ENCODE measurements at regions not wholly inside any gene's neighbourhood (a gene's known extent, or its start where the extent isn't known, plus 50 kb on each side); places are given as distances from the start of the nearest gene placed in this dataset.
"Not testable (repeated sequence)": the region's sequence is repeated elsewhere in the genome, so short reads cannot be mapped to it uniquely, and the experiment has no call there.

DNA sequence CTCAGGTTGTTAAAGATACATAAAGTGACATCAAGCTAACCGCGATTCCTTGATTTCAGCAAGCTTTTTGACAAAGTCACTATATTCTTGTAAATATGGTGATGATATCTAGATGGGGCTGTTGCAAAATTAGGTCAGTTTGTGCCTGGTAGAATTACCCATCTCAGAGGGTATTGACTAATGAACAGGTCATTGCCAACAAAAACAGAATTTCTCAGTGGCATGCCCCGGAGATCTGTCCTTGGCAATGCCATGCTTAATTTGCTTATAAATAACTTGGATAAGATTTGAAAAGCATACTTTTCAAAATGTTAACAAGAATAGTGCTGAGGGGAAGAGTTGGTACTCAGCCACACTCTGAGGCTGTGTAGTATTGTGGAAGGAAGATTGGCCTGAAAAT lies 783.3 kb upstream of the SEMA6A start:
- DNase-seq: no peak

DNA sequence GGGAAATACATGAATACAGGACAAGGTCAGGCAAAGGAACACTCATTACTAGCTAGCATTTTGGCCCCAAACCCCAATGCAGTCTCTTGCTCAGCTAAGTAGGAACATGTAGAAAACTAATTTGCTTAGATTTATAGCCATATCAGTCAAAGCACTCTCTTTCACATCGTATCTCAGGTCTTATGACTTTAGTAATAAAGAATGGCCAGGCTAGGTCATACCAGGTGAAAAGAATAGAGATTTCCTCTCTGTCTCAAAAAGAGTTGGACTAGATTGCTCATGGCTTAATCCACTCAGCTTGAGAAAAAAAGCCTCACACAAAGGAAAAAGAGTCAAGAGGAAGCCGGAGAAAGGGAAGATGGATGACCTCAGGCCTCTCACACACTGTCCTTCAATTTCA lies 772.7 kb upstream of the SEMA6A start:
- DNase-seq: no peak

DNA sequence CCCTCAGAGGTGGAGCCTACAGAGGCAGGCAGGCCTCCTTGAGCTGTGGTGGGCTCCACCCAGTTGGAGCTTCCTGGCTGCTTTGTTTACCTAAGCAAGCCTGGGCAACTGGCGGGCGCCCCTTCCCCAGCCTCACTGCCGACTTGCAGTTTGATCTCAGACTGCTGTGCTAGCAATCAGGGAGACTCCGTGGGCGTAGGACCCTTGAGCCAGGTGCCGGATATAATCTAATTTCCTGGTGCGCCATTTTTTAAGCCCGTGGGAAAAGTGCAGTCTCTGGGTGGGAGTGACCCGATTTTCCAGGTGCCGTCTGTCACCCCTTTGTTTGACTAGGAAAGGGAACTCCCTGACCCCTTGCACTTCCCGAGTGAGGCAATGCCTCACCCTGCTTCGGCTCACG lies 769.1 kb upstream of the SEMA6A start:
- not testable (repeated sequence) for DNase-seq

DNA sequence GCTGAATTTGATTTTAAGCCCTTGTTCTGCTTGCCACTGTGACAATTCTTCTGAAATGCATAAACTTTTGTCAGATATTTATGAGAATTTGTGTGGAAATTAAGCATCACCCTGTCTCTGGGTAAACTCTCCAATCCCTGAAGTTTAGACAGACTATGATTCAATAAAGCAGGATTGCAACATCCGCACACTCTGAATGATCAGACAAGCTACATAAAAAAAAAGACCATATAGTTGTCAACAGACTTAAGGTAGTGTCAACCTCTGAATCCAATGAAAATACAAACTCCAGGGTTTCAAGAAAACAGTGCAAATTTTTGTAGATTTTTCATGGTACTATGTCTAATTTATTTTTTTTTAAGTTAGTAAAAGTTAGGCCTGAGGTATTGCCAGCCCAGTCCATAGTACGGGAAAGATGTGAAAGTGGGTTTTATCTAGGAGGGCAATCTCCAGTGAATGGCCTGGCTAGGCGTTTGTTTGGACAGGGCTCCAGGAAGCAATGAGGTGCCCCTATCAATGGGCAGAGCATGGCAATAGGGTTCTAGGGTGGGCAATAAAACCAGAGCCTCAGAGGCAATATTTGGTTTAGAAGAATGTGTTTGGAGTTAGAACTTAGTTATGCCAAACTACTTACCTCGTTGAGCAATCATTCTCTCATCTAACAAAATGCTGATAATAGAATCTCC lies 762.6 kb upstream of the SEMA6A start:
- DNase-seq: no peak

DNA sequence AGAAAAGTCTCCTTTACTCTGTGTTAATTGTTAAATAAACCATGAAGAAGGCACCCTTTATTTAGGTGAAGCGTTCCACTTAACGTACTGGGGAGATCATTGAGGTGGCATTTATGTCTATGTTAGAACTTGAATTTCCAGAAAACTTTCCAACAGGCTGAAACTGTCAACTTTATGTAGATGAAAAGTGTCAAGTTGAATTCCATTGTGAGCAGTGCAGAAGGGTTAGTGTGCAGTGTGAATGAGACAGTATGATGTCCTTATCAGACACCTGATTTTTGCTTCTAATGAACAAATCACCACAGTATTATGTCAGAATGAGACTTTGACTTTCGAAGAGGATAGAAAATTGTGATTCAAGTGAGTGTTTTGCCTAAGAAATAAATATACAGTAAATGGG lies 761.6 kb upstream of the SEMA6A start:
- no peak for DNase-seq

DNA sequence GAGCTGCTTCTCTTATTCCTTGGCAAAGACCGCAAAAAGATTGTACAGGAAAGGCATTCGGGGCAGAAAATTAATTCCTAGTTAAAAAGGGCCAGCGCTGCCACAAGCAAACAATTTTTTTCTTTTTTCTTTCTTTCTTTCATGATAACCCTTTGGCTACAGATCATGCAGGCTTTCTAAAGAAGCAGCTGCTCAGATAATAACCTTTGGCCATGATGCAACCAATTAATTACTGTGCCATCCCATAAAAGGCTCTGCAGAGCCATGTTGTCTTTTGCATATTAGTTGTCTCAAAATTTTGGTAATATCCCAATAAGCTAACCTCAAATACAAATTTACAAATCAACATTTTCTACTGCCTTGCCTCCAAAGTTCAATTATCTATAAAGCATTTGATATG lies 758.4 kb upstream of the SEMA6A start:
- no peak for DNase-seq

DNA sequence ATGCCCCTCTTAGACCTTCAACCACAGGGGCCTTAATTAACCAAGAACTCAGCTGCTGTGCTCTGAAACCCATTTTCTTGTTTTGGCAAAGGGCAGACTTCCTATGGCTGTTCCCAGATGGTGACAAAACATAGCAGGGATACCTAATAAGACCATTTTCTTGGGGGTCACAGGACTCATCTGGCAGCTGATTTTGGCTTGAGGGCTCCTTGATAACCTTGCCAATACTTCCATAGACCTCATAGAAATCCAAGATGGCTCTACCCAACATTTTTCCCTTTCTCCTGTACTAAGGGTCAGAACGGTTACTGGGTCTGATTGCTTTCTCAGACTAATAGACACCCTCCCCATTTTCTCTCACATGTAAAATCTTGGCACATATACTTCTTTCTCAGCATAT lies 757.7 kb upstream of the SEMA6A start:
- no peak for DNase-seq

DNA sequence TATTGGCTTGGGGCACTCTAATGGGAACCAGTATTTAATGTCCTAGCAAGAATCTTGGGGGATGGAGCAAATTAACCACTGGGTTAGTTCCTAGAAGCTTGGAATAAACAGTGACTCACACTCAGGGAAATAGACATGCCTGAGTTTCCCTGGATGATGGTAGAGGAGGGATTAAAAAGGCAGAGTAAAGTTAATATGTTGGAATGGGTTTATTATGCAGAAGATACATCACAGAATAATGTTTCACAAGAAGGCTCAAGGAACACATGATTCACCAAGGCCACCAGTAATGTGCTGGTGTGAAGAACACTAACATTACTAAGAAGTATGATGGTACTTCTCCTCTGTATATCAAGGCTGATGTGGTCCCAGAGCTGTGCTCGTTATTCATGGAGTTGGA lies 752.9 kb upstream of the SEMA6A start:
- no peak for DNase-seq

DNA sequence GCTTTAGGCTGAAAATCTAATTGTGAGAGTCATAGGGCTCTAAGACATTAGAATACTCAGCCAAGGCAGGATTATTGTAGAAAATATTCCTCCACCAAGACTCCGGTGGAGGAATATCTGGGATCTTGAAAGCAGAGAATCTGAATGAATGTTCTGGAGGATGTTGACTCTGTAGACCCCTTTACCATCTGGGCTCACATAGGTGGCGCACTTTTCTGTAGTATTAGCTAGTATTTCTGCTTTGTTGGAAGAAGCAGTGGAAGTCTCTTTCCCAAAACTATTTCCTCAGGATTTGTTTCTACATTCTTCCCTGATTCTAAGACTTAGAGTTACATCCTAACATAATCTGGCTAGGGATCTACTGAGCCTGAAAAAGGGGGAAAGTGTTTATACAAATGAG lies 752.4 kb upstream of the SEMA6A start:
- no peak for DNase-seq

DNA sequence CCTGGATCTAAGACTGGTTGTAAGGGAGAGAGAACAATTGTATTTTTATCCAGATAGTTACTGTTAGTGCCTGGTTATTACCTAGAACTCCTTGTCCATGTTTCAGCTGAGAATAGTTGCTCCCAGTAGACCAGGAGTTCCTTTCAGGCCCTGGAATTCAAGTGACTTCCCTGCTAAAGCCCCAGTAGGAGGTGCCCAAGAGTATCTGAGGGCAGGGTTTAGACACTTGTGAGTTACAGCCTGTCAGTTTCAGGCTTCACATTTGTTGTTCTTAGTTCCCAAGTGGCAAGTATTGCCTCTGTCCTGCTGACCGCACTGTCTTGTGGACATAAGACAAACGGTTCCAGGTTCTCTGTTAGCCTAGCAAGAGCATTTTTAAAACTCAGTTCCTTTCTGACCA lies 743.9 kb upstream of the SEMA6A start:
- DNase-seq: no peak

DNA sequence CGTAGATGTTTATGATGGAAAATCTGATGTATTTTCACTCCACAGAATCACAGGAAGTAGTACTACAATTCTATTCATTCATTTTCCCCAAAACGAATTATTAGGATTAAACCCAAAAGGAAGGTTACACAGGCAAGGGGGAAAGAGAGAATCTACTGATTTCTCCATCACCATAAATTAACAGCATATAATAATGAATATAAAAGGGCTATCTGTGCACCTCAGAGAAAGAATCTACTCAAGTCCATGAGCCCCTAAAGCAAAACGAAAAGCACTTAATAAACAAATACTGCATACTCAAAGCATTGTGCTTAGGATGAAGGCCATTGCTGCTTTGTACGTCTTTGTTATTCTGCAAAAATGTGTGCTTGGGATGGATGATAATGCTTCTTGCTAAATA lies 740.5 kb upstream of the SEMA6A start:
- DNase-seq: no peak

DNA sequence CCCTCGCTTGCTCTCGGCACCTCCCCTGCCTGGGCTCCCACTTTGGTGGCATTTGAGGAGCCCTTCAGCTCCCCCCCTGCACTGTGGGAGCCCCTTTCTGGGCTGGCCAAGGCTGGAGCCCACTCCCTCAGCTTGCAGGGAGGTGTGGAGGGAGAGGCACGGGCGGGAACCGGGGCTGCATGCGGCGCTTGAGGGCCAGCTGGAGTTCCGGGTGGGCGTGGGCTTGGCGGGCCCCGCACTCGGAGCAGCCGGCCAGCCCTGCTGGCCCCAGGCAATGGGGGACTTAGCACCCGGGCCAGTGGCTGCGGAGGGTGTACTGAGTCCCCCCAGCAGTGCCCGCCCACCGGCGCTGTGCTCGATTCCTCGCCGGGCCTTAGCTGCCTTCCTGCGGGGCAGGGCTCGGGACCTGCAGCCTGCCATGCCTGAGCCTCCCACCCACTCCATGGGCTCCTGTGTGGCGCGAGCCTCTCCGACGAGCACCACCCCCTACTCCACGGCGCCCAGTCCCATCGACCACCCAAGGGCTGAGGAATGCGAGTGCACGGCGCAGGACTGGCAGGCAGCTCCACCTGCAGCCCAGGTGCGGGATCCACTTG lies 730.0 kb upstream of the SEMA6A start:
- not testable (repeated sequence) for DNase-seq

DNA sequence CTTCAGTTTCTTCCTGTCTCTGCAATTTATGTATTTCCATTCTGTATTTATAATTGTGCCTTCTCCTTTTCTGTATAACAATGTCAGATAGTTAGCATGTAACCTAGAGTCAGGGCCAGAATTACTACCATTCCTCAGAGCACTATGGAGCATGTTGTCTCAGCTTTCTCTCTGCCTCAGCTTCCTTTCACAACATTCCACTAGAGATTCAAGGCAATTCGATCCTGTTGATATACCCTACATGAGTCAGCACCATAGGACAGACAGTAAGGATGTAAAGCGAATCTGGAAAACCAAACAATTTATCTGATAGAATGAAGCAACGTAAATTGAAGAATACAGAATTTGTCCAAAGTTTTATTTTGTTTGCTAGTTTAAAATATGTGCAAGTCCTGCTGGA lies 728.3 kb upstream of the SEMA6A start:
- DNase-seq: no peak

DNA sequence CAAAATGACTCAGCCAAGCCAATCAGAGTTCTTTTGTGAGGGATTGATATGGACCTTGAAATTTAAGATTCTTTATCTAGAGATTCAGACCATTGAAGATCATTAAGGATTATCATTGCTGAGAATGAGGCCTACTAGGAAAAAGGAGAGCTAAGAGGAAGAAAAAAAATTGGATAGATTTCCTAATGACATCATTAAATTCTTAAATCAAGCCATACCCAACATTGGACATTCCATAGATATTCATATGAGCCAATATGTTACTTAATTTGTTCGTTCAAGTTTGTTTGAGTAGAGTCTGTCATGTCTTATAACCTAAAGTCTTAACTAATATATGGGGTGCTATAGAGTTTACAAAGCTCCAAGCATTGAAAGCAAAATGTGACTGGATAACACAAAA lies 727.9 kb upstream of the SEMA6A start:
- no peak for DNase-seq

DNA sequence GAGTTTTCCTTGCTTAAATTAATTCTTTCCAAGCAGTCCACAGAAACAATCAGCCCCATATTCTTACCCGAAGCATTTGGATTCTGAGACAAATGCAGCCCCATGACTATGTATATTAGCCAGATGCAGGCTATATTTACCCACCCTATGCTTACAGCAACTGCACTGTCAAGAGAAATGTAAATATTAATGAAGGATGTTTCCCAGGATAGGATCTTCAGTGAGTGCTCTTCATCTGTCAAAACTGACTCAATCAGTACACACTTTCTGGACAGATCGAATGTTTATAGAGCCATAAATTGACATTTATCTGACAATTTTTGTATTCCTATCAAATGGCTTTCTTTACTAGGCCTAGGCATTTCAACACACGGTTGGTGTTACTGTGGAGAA lies 725.3 kb upstream of the SEMA6A start:
- DNase-seq: no peak

DNA sequence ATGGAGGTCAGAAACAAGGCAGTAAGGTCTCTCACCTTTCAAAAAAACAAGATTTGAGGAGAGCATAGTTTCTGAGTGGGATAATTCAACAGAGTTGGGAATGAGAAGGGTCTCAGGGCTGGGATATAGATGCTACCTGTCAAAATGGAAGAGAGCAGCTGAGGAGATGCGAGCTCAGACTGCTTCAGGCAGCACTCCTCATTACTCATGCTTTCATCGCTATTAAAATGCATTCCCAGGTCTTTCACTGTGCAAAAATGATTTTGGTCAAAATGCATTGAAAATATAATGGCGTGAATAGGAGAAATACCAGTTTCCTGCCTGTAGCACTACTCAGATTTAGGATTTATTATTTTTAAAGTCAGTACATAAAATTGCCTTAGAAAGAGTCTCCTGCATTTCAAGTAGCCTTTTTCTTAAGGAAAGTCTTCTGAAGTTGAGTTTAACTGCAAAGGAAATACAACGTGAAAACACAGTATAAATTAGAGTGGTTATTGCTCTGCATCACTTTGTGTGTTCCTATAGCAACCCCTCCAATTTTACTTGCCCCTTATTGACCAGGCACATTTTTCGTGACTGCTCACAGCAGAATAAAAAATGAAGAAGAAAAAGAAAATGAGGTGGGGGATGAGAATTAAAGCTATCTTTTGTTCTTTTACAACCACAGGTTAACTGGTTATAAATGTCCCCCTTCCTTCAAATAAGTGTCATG lies 724.8 kb upstream of the SEMA6A start:
- no peak for DNase-seq

DNA sequence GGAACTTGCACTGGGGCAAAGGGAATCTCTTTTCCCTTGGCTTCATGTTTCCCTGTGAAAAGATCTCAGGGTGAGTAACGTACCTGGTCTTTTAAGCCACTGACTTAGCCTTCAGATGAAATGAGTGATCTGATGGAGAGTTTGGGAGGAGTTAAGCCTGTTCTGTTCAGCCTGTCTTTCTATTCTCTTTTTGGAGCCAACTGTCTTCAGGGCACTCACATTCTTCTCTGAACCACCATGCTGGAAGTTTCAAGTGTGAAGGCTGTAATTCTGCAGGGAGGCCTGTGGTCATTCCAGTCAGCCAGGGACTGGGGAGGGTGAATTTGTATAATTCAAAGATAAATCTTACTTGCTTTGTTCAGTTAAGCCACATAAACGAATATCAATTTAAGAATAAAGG lies 722.2 kb upstream of the SEMA6A start:
- no peak for DNase-seq

DNA sequence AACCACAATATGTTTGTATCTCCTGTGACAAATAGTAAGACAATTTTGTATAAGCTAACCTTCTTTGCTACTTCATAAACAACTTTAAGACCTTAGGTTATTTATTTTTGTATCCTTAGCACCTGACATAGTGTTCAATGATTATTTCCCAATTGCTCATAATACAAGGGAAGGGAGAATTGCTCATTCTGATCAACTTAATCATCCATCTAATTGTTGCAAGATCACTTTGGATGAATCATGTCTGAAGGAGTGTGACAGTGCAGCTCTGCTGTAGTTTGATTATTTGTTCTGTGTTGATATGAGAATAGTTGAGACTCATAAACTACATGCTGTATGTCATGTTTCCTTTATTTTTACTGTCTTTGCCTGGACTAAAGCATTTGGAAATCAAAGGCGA lies 721.3 kb upstream of the SEMA6A start:
- DNase-seq: no peak

DNA sequence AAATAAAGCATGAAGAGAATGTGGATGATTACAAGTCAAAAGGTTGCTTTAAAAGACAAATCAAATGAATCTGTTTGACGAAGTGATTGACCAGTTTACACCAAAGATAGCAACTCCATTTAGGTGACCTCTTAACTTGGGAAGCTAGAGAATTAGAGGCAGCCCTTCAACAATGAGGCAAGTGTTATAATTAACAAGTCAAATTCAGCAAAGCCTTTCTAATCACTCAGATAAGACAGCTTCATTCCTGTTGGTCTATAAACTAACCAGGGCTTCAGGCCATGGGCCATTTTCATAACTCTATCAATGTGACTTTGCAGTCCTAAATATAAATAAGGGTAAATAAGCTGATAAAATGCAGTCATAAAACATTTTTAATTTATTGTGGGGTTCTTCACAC lies 712.2 kb upstream of the SEMA6A start:
- no peak for DNase-seq

DNA sequence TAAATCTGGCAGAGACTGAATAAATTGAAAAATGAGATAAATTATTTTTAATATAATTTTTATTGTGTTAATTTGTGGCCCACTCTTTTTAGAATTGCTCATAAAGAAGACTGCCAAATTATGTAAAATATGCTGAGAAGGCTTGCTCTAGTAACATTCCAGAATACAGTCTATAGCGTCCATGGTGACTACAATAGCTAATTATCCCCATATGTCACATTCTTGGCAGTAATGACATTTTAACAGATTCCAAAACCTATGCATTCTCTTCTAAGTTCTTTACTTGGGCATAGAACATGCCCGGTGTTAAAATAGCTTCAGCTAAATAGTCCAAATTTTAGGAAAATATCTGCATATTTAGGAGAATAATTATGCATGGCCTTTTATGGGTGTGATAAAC lies 697.0 kb upstream of the SEMA6A start:
- no peak for DNase-seq

DNA sequence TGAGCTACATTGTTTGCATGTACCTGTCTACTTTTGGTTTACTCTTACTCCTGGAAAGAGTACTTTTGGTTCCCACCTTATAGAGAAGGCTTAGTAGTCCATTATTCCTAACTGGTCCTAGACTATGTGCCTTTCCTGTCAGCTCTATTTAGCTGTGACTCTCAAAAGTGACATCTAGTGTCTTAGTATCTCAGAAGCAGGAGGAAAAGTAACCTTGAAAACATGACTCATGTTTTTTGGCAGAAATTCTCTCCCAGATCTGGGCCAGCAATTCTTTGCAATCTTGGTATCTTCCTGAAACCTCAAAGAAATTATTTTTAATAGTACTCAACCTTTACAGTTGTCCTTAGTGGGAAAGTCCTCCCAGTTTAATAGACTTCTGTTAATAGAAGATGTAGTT lies 691.7 kb upstream of the SEMA6A start:
- no peak for DNase-seq

DNA sequence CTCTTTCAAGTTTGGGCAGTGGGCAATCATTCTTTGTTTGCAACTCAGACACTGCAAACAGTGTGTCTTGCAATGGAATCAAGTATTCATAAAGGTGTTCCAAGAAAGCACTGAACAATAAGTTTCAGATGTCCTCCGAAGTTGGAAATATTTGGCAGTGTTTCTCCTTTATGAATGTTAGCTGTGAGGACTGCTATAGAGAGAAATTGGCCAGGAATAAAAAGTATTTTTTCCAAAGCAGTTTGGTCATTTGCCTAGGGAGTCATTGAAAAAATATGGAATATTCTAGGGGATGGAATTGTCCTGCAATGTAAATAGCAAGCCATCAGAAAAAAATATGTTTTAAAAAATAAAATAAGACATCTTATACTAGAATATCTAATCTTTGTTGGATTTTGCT lies 688.6 kb upstream of the SEMA6A start:
- DNase-seq: no peak

DNA sequence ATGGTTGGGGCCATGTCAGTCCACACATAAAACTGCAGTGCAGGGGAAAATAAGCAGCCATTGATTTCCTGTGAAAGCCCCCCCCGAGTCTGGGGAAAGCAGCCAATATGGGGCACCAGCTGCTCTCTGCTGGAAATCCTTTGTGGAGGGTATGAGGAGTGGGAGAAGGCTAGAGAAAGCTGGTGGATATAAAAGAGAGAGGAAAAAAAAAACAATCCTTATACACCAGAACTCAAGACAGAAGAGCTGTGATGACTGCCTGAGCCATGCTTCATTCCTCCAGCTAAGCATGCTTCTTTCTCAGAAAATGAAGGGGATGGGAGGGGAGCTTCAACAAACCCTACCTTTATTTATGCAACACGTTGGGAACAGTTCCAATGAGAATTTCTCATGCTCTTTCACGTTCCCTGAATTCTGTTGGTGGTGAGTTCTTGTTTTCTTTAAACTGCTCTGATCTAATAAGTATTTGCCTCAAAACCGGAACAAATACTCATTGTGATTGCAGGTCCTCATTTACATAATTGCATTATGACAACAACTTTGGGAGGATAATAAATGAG lies 688.0 kb upstream of the SEMA6A start:
- no peak for DNase-seq

DNA sequence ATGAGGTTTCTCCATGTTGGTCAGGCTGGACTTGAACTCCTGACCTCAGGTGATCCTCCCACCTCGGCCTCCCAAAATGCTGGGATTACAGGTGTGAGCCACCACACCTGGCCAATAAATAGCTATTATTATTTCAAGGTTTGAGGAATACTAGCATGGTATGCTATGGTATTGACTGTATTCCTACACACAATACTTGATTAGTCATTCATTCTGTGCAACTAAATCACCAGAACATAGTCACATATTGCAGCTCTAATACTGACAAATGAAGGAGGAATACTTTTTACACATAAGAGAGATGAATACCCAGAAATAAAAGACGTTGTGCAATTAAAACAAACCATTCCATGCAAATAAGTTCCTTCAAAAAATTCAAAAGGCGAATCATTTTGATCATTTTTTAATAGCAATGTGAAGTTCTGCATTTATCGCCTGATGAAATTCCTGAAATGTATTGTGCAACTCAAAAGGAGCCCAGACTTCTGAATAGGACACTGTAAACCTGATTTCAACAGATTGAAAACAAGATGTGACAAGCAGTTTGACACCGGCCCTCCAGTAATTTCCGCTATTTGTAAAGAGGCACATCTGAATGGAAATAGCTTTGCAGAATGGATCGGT lies 687.4 kb upstream of the SEMA6A start:
- DNase-seq: no peak

All from hematopoietic multipotent progenitor cell treated with erythropoietin and hydrocortisone succinate and interleukin-3 and kit ligand, for 6 days (in vitro differentiated cells).